Smooth muscle cell (in vitro differentiated cells): ENCODE measurements at regions not wholly inside any gene's neighbourhood (a gene's known extent, or its start where the extent isn't known, plus 50 kb on each side); places are given as distances from the start of the nearest gene placed in this dataset.
A peak's percentile ranks its signal among the peaks of the same experiment; 100 is the strongest.

ENCODE experiments used
- DNase-seq: peaks from one replicate; lab custom pipeline; 2025; ENCODE audit not compliant: unreplicated experiment; lab: John Stamatoyannopoulos, UW
- H2AFZ ChIP-seq: fragments of 200-600 bp; sonication (generic); 2 replicates; pipeline ENCODE4 v1.6.0; 2016; ENCODE audit warnings: antibody characterized with exemption, low read depth, mild to moderate bottlenecking
- H3F3A ChIP-seq: fragments of 200-600 bp; sonication (generic); 2 replicates; pipeline ENCODE4 v1.6.0; 2017; ENCODE audit warnings: antibody characterized with exemption, low read depth
- H3K27ac ChIP-seq: fragments of 200-600 bp; sonication (generic); 2 replicates; pipeline ENCODE4 v1.5.1; 2016; ENCODE audit warnings: low read depth, mild to moderate bottlenecking
- H3K27me3 ChIP-seq: fragments of 200-600 bp; sonication (generic); 2 replicates; pipeline ENCODE4 v1.6.1; 2016; ENCODE audit warnings: low read depth, mild to moderate bottlenecking
- H3K36me3 ChIP-seq: fragments of 200-600 bp; sonication (generic); 2 replicates; pipeline ENCODE4 v1.5.1; 2016; ENCODE audit warnings: low read depth
- H3K4me1 ChIP-seq: fragments of 200-600 bp; sonication (generic); 2 replicates; pipeline ENCODE4 v1.5.1; 2016; ENCODE audit warnings: low read depth
- H3K4me2 ChIP-seq: fragments of 200-600 bp; sonication (generic); 2 replicates; pipeline ENCODE4 v1.6.0; 2016; ENCODE audit warnings: mild to moderate bottlenecking
- H3K4me3 ChIP-seq: fragments of 200-600 bp; sonication (generic); 2 replicates; pipeline ENCODE4 v1.5.1; 2016; ENCODE audit warnings: mild to moderate bottlenecking
- H3K79me2 ChIP-seq: fragments of 200-600 bp; sonication (generic); 2 replicates; pipeline ENCODE4 v1.6.0; 2016; ENCODE audit warnings: low read depth, mild to moderate bottlenecking
- H3K9ac ChIP-seq: fragments of 200-600 bp; sonication (generic); 2 replicates; pipeline ENCODE4 v1.6.0; 2016; ENCODE audit warnings: low read depth
- H3K9me3 ChIP-seq: fragments of 200-600 bp; sonication (generic); replicated peaks from 2 replicates; pipeline ENCODE4 v1.5.1; 2016; ENCODE audit warnings: low read depth
- H4K20me1 ChIP-seq: fragments of 200-600 bp; sonication (generic); 2 replicates; pipeline ENCODE4 v1.6.0; 2016; ENCODE audit warnings: low read depth
- CTCF ChIP-seq: fragments of 200-600 bp; sonication (generic); IDR thresholded peaks from 2 replicates; pipeline ENCODE4 v1.5.1; 2017; ENCODE audit warnings: borderline replicate concordance, mild to moderate bottlenecking, antibody characterized with exemption; ENCODE audit not compliant: insufficient read depth, poor library complexity, severe bottlenecking
- WGBS: methylation state at CpG from one replicate; pipeline ENCODE4 v1.1.7; 2016; ENCODE audit warnings: low lambda C conversion rate; 5-methylcytosine and 5-hydroxymethylcytosine counted together

- TF ChIP-seq CTCF: no peak
- no peaks in the 10 kb centered on the region for H3K36me3 ChIP-seq
- H3K27me3 ChIP-seq: no peaks in the 10 kb centered on the region
- no peak for DNase-seq
- H3K9me3 ChIP-seq: no peaks in the 10 kb centered on the region
- 81% methylated on average over 6 of the region's 6 CpGs for WGBS
- no peak overlapping the region for H2AFZ ChIP-seq
- H3K79me2 ChIP-seq: no peaks in the 10 kb centered on the region
- no peak overlapping the region for H3K4me2 ChIP-seq
- H3K9ac ChIP-seq: no peak overlapping the region
- peaks cover 26% of the 10 kb centered on the region for H3F3A ChIP-seq
- H4K20me1 ChIP-seq: no peaks in the 10 kb centered on the region
- peaks cover 37% of the 10 kb centered on the region for H3K4me1 ChIP-seq
- H3K4me3 ChIP-seq: no peak overlapping the region
- no peak overlapping the region for H3K27ac ChIP-seq
These were observed 103.3 kb upstream of the SLC45A1 start for GRCh38 chr1:8214501-8215173.

- TF ChIP-seq CTCF: no peak
- Histone ChIP-seq H3K4me3 (no peak overlapping the region), H3F3A (peaks cover 26% of the 10 kb centered on the region), H3K27me3 (no peaks in the 10 kb centered on the region), H3K27ac (no peak overlapping the region), H3K36me3 (no peaks in the 10 kb centered on the region), H2AFZ (no peak overlapping the region), H3K4me2 (no peak overlapping the region), H3K4me1 (peaks cover 37% of the 10 kb centered on the region), H3K79me2 (no peaks in the 10 kb centered on the region), H3K9ac (no peak overlapping the region), H3K9me3 (no peaks in the 10 kb centered on the region), H4K20me1 (no peaks in the 10 kb centered on the region)
- DNase-seq: no peak
- 80% methylated on average over 9 of the region's 9 CpGs for WGBS
These were observed 104.2 kb upstream of the SLC45A1 start for GRCh38 chr1:8213676-8214075.

GRCh38 chr1:8213136-8213535, 104.8 kb upstream of the SLC45A1 start:
- H3K4me1 ChIP-seq: peaks cover 37% of the 10 kb centered on the region
- H2AFZ ChIP-seq: no peak overlapping the region
- no peak for DNase-seq
- no peaks in the 10 kb centered on the region for H3K79me2 ChIP-seq
- H3K27me3 ChIP-seq: no peaks in the 10 kb centered on the region
- WGBS: 90% methylated on average over 9 of the region's 9 CpGs
- no peaks in the 10 kb centered on the region for H3K36me3 ChIP-seq
- TF ChIP-seq CTCF: no peak
- no peaks in the 10 kb centered on the region for H4K20me1 ChIP-seq
- H3K4me3 ChIP-seq: no peak overlapping the region
- peaks cover 26% of the 10 kb centered on the region for H3F3A ChIP-seq
- H3K9ac ChIP-seq: no peak overlapping the region
- H3K27ac ChIP-seq: no peak overlapping the region
- H3K9me3 ChIP-seq: no peaks in the 10 kb centered on the region
- no peak overlapping the region for H3K4me2 ChIP-seq

- peaks cover 21% of the 10 kb centered on the region for H3F3A ChIP-seq
- peak overlapping the region; percentile 52 for H3K4me2 ChIP-seq
These were observed 105.3 kb upstream of the SLC45A1 start for GRCh38 chr1:8212580-8213031.

More at GRCh38 chr1:8212580-8213031, 105.3 kb upstream of the SLC45A1 start:
- no peak overlapping the region for H2AFZ ChIP-seq
- H3K79me2 ChIP-seq: no peaks in the 10 kb centered on the region
- TF ChIP-seq CTCF: no peak
- H3K4me3 ChIP-seq: no peak overlapping the region
- no peaks in the 10 kb centered on the region for H3K9me3 ChIP-seq
- no peaks in the 10 kb centered on the region for H3K36me3 ChIP-seq
- DNase-seq: no peak
- H4K20me1 ChIP-seq: no peaks in the 10 kb centered on the region
- H3K27me3 ChIP-seq: no peaks in the 10 kb centered on the region
- peaks cover 35% of the 10 kb centered on the region for H3K4me1 ChIP-seq
- WGBS: 88% methylated on average over 8 of the region's 8 CpGs
- H3K9ac ChIP-seq: no peak overlapping the region
- H3K27ac ChIP-seq: peak overlapping the region; percentile 79
